ENCODE measurements at regions not wholly inside any gene's neighbourhood (a gene's known extent, or its start where the extent isn't known, plus 50 kb on each side); places are given as distances from the start of the nearest gene placed in this dataset.

DNA sequence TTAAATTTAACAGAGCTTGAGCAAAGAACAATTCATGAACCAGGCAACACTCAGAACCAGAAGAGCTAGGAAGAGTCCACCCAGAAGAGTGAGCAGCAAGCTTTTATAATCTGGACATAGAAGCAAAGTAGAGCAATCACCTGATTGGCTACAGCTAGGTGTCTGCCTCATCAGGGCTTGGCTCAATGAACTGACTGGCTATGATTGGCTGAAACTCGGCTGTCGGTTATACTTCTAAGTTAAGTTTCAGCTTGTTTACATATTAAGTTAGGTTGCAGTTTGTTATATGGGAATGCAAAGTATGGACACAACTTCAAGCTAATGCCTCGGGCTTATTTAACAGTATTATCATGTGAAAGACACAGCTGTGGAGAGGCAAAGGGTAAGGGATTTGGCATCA, 63.2 kb upstream of the NABP1 start:
- DNase-seq = no peak

DNA sequence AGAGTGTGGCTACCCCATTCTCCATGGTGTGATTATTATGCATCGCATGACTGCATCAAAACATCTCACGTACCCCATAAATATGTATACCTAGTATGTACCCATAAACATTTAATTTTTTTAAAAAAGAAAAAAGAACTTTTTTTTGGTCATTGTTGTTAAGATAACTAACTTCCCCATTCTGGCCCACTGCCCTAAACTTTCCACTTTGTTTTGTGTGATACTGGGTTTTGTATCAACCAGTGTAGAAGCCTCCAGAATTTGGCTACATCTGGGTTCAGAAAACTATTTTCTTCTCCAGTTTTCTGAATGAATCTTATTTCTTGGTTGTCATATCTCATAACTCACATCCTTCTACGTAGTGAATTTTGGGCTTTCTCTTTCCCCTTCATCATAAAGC, 62.3 kb upstream of the NABP1 start:
- no peak for DNase-seq

DNA sequence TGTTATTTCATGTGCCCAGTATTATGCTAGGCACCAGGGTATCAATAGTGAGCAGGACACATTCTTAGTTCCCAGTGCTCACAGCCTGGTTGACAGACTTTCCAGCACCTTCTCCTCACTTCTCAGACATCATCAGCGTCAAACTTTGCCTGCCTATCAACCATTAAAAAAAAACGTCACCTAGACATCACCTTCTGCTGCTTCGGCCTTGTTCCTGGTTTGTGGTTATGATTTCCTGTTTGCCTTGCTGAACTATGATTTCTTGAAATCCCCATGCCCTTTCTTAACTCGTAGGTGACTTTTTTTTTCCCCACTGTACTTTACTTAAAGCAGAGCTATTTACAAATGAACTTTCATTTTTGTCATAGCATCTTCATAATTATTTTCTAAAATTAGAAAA, 60.4 kb upstream of the NABP1 start:
- peak; percentile 50 for DNase-seq

DNA sequence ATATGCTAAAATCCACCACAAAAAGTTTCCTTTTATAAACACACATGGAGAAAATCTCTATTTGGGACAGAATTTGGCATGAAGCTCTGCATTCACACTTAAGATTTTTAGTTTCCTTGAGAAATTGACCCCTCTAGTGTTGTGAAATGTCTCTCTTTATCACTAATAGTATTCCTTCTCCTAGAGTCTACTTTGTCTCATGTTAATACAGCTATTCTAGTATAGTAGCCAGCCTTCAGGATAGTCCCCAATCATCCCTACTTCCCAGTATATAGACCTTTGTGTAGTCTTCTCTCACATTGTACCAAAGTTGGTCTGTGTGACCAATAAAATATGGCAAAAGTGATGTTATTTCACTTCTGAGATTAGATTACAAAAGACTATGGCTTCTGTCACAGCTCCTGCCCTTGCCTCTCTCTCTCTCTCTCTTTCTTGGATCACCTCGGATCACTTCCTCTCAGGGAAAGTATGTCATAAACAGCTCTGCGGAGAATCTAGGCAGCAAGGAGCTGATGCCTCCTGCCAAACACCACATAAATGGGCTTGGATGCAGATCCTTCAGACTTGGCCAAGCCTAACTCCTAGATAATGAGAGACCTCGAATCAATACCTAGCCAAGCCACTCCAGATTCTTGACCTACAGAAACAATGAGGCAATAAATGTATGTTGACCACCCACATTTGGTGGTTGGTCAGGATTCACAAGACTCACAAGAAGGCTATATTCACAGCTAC, 59.7 kb upstream of the NABP1 start:
- DNase-seq = no peak

DNA sequence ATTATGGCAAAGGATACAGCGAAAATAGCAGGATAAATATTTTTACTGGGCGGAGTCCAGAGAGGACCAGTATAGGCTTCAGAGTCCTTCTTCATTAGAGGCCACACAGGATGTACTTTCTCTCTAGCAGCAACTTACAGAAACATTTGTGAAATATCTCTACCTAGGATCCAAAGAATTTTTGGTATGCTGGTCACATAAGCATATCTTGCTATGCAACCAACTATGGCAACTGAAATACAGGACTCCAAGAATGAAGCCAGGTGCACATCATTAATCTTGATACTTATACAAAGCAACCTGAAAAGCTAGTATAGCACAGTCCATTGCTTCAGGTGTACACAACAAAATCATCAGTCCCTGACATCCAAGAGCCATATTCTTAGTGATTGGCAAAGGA, 59.1 kb upstream of the NABP1 start:
- DNase-seq = no peak

DNA sequence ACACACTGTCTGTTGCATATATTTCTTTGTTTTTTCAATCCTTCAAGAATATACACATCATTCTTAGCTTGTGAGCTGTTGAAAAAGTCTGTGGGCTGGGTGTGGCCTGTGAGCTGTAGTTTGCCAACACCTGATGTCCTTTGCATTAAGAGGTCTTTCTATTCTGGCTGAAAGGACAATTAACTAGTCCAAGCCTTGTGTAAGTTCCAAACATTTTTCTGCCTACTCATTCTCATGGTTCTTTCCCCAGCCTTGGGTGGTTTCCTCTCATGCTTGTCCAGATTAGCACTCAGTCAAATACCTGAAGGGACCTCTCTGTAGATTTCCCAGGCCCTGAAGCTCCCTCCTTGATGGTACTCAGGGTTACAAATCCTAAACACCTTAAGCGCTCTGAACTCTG, 57.8 kb upstream of the NABP1 start:
- no peak for DNase-seq

DNA sequence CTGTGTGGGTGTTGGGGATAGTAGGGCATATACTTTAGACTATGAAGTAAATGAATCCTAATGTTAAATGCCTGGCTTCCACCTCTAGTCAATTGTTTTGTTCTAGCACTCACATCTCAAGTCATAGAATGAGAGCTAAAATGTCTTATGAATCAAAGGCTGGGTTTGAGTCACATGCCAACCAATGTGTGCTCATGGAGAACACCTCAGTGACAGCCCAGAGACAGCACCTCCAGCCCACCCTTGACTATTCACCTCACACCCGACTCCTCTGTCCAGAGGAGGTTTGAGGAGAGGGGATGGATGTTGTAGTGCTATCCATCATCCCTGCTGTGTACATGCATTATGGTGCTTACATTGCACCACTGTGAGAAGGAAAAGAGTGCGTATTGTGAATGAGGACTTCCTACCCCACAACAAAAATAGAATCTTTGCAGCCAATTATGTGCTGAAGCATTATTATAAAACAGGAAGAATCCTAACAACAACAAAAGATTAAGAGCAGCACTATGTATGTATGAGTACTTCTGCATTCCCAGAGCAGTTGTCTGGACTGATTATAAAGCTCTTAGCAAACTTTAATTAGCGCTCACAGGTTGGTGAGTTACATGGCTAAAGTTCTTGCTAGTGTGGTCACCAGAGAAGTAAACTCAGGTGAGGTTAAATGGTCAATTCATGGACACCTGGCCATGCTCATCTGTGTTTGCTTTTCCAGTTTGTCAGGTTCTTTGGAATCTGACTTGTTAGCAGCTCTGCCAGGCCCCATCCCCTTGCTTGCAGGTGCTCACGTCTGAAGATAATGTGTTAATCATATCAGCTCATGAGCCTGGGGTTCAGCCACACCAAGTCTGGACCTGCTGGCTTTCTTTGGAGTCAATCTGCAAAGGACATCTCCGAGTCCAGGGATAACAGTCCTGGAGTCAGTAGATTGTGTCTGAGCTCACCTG, 55.3 kb upstream of the NABP1 start:
- DNase-seq = peak; percentile 48

DNA sequence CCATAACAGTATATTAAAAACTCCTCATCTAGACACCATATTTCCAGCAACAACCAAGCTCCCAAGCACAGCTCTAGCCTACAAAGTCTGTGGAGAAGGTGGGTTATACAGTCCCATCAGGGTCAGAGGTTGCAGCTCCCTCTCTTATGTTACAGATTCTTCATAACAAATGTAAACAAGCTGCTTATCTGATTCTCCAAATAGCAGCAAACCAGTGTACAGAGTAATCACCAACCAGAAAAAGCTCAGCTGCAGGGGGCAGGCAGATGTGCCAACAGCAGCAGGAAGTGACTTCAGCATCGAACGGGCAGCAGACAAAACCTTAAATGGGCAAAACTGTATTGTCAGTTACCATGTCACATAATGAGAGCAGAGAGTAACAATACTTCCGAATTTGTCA, 52.9 kb upstream of the NABP1 start:
- DNase-seq = peak; percentile 60

DNA sequence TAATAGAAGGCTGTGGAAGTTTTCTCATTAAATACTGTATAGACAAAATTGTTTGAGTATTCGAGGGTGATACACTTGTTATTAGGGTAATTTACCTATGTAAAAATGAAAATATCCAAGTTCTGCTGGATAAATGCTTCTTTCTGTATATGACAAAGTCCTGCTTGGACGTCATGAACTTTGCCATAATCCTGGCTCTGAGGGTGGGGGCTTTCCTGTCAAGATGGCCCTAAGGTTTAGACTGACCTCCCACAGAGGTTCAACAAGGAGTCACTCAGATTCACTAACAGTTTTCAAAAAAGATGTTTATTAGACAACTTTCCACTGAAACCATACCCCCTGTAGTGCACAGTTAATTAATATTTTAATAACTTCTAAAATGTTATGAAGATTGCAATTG, 52.5 kb upstream of the NABP1 start:
- DNase-seq = no peak

DNA sequence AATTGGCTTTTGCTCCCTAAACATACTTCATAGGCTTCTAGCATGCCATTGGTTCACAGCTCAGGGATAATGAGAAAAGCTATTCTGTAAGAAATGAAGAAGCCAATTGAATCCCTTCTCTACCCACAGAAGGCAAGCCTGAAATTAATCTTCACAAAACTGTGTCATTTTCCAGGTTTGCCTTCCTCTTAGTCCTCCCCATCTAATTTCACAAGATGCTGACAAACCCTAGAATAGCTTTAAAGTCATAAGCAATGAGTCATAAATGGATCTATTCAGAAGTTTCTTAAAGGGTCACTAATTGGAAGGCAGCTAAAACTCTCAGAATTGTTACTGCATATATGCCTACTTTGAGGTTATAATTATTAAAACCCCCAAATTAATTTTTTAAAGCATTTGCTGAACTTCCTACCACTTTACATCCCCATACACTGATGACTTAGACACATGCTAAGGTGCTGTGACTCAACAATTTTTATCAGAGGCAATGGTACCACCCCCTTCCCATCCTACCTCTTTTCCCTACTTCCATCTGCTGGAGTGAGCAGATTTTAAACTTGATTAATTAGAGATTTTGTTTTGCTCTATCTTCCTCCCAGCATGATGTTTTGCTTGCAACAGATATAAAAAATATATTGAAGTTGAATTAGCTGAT, 51.3 kb upstream of the NABP1 start:
- no peak for DNase-seq

DNA sequence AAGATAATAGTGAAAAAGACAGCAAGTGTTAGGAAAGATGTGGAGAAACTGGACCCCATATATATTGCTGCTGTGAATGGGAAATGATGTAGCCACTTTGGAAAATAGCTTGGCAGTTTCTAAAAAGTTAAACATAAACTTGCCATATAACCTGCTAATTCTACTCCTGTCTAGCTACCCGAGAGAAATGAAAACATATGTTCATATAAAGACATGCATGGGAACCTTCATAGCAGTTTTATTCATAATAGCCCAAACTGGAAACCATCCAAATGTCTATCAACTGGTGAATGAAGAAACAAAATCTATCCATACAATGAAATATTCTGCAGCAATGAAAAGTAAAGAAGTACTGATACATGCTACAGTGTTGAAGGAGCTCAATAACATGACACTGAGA, 50.4 kb upstream of the NABP1 start:
- no peak for DNase-seq

Measured in stimulated activated CD4-positive, alpha-beta T cell treated with anti-CD3 and anti-CD28 coated beads, Interleukin-1b, Interleukin-23, amount 100 ng/mL, for 48 hours (primary cell).